Esophagus mucosa (tissue), 1 donor: ENCODE measurements at regions not wholly inside any gene's neighbourhood (a gene's known extent, or its start where the extent isn't known, plus 50 kb on each side); places are given as distances from the start of the nearest gene placed in this dataset.
"Not testable (repeated sequence)": the region's sequence is repeated elsewhere in the genome, so short reads cannot be mapped to it uniquely, and the experiment has no call there.

Experiments used
- ATAC-seq: fragments of 200-7000 bp; cut with Tn5 transposase; one replicate; pipeline ENCODE4 v1.9.1; 2020
- donor health status: DM: yes; HTN: yes; CAD: no.

DNA sequence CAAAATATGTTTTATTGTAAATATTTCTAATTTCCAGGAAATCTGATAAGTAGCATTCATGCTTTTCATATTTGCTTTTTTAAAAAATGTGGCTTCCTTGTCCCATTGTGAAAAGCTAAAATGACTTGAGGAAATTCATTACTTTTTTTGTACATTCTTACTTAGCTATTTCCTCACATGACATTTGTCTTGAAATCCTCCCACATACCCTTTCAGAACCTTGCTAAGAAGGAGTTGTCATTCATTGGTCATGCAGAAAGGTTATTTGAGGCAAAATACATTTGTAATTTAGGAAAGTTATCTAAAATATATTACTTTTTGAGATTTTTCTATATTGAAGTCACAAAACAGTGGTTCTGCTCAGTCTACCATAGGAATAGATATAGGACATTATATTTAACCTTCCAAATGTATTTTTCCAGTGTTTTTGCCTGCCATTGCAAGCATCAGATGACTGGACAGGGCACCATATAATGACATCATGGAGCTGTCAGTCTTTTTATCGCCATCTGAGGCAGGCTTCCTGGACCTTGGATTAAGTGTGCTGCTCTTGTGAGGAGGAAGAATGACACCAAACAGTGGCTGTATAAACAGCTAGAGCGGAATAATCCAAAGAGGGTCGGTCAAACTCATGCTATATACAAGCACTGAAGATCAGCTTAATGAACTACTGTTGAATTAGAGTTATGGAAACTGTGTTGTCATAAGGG, 109.4 kb upstream of the HCRTR2 start:
- no peak for ATAC-seq

DNA sequence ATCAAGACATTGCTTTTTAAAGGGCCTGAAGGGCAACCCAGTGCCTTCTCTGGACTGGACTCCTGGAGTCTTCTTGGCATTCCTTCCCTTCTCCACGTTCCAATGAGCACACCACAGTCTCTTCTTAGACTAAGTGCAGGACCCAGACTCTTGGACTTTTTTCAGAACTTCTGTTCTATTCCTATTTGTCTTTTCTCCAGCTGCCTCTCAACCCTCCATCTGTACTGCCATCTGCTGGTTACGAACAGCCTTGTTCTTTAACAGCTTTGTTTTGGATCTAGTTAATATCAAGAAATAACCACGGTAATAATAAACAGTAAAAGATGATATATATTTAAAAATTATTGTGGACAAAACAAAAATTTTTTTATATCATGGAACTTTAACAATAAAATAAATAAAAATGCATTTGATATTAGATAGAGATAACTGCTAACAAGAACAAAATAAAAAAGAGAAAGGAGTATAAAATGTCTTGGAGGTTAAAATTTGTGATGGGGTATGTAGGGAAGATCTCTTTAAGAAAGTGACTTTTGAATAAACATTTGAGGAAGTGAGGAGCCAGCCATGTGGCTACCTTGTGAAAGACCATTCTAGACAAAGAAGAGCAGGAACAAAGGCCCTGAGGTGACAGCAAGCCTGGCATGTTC, 105.1 kb upstream of the HCRTR2 start:
- peak; percentile 35 for ATAC-seq

DNA sequence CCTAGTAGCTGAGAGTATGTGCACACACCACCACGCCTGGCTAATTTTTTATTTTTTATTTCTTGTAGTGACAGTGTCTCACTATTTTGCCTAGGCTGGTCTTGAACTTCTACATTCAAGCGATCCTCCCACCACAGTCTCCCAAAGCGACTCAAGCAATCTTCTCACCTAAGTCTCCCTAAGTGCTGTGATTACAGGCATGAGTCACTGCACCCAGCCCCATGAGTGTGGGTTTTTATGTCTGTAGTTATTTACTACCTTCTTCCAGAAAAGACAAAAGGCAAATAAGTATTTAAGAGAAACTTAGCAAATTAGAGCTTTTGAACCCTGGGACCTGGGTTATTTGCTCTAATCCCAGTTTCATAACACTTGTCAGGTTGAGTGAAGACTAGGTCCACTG, 92.3 kb upstream of the HCRTR2 start:
- no peak for ATAC-seq

DNA sequence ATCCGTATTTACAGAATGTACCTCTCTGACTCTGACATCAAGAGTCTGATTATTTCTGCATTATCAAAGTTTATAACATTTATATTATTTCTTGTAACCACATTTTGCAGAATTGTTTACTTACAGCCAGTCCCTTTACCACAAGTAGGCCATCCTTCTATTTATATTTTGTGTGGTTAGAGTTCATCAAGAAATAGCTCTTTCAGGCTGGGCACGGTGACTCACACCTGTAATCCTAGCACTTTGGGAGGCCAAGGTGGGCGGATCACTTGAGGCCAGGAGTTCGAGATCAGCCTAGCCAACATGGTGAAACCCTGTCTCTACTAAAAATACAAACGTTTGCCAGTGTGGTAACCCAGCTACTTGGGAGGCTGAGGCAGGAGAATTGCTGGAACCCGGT, 86.3 kb upstream of the HCRTR2 start:
- not testable (repeated sequence) for ATAC-seq

DNA sequence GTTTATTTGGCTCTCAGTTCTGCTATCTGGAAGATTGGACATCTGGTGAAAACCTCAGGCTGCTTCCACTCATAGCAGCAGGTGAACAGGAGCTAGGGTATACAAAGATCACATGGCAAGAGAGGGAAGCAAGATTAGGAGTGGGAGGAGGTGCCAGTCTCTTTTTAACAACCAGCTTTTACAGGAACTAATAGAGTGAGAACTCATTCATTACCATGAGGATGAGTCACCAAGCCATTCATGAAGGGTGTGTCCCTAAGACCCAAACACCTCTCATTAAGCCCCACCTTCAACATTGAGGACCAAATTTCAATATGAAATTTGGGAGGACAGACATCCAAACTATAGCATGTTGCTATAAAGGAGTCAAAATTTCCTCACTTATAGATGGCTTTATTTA, 85.4 kb upstream of the HCRTR2 start:
- ATAC-seq = peak; percentile 36

DNA sequence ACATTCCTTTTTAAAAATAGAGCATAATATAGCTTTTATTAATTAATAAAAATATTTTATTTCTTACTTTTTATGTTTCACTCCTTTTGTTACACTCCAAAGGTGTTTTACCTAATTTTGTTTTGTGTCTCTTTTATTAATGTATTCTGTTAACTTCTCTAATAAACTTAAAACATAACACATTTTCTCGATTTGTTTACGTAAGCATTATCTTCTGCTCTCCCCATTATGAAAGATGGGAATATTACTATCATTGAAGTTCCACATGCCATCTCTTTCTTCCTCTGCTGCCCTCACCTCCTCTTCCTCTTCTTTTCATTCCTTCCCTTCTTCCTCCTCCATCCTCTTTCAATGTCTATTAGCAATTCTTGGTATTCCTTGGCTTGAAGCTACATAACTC, 85.0 kb upstream of the HCRTR2 start:
- ATAC-seq = no peak

DNA sequence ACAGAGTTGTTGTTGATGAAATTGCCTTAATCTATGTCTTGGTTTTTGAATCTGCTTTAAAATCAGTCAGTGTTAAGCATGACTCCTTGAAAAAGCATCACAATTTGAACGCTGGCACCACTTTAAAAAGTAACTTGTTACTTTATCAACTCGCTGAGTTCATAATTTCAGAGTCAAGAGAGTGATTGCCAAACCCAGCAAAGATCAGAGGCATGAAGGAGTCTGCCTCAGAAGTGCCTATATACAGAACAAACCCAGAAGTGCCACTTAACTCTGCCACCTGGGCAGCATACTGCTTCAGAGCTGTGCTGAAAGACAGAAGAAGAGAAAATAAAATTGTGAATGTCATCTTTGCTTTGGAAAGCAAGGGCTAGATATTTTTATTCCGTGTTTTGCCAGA, 73.6 kb upstream of the HCRTR2 start:
- ATAC-seq = no peak

DNA sequence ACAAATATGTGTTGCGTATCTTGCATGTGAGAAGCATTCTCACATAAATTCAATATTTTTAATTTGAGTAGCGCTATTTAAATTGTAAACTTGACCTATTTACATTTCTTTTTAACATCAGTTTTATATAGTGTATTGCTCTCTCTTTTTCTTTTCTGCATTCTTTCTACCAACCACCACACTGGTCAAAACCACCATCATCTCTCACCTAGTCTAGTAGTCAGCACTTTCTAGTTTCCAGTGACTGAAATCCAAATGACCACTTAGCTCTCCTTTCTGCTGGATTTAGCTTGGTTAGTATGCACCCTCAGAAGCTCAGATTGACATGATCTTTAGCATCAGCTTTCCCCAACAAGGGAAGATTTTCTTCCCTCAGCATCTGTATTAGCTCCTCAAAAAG, 73.2 kb upstream of the HCRTR2 start:
- no peak for ATAC-seq

DNA sequence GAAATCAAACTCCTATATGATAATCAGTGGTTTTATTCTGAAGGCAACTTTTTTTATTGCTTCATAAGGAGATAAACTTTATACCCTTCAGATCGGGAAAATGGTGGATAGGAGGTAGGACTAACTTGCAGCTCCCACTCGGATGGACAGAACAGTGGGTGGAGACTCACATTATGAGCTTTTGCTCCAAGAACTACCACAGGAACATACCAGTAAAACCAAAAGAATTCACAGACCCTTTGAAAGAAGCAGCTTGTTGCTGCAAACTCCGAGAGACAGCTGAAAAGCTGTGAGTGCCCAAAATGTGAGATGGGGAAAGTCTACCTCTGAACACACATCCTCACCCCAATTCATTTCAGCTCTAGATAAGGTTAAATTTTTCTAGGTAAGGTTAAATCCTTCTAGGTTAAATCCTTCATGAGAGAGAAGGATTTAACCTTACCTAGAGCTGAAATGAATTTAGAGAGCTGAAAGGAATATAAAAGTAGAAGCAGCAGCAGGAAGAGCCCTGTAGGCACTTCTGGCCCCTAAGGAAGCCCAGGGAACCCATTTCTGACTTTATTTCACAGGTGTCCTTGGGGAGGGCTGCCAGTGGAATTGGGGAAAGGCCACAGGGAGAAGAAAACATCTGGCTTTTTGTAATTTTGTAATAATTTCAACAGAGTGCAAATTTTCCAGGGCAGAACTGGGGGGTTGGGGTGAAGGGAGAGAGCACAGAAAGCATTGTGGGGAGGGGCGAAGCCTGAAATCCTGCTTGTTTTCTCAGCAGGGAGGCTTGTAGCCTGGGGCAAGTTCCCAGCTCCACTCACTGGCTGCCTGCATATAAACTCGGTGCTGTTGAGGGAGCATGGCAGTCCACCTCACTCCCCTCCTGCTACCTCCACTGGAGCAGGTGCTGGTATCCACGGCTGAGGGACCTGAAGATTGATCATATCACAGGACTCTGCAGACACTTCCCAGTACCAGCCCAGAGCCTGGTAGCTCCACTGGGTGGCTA, 65.9 kb upstream of the HCRTR2 start:
- ATAC-seq = no peak

DNA sequence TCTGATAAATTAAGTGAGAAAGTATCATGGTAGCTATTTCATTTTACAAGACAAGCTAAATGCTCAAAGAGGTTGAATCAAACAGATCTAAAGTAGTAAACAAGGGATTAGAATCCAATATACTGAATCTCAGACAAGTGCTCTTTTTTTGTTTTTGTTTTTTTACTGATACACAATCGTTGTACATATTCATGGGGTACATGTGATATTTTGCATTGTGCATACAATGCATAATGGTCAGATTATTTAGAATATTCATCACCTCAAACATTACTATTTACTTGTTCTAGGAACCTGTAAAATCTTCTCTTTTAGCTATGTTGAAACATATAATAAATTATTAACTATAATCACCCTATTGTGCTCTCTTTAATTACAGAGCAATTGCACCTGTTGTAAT, 57.0 kb upstream of the HCRTR2 start:
- ATAC-seq = no peak

DNA sequence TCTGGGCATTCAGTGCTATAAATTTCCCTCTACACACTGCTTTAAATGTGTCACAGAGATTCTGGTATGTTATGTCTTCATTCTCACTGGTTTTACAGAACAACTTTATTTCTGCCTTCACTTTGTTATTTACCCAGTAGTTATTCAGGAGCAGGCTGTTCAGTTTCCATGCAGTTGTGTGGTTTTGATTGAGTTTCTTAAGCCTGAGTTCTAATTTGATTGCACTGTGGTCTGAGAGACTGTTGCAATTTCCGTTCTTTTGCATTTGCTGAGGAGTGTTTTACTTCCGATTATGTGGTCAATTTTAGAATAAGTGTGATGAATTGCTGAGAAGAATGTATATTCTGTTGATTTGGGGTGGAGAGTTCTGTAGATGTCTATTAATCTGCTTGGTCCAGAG, 50.1 kb upstream of the HCRTR2 start:
- not testable (repeated sequence) for ATAC-seq
